Activated CD8-positive, alpha-beta T cell treated with anti-CD3 and anti-CD28 coated beads for 36 hours (primary cell): ENCODE measurements at regions not wholly inside any gene's neighbourhood (a gene's known extent, or its start where the extent isn't known, plus 50 kb on each side); places are given as distances from the start of the nearest gene placed in this dataset.

Experiments
- ATAC-seq: fragments of 200-7000 bp; cut with Tn5 transposase; one replicate; pipeline ENCODE4 v1.10.0; 2021; ENCODE audit warnings: mild to moderate bottlenecking, moderate library complexity
- CTCF ChIA-PET: fragments of 350-600 bp; sonication (Branson Sonifier 250); formaldehyde crosslinking; loops from one replicate; lab custom pipeline; 2021; ENCODE audit warnings: antibody characterized with exemption; lab: Charles Lee
- POLR2A ChIA-PET: fragments of 350-600 bp; sonication (Branson Sonifier 250); formaldehyde crosslinking; loops from one replicate; lab custom pipeline; 2021; ENCODE audit warnings: antibody characterized with exemption; lab: Charles Lee
- DNase-seq: peaks from one replicate; pipeline ENCODE4 v3.0.0-alpha.2; 2020
- H3K27ac Mint-ChIP-seq: one replicate; pipeline ENCODE4 v1.8.0; 2021; ENCODE audit warnings: mild to moderate bottlenecking, mixed read lengths
- H3K27me3 Mint-ChIP-seq: one replicate; pipeline ENCODE4 v1.8.0; 2021; ENCODE audit warnings: mixed read lengths
- H3K36me3 Mint-ChIP-seq: one replicate; pipeline ENCODE4 v1.8.0; 2021; ENCODE audit warnings: low read depth, mixed read lengths
- H3K4me1 Mint-ChIP-seq: one replicate; pipeline ENCODE4 v1.8.0; 2021; ENCODE audit warnings: low read depth, mixed read lengths
- H3K4me3 Mint-ChIP-seq: one replicate; pipeline ENCODE4 v1.8.0; 2021; ENCODE audit warnings: mild to moderate bottlenecking, moderate library complexity, mixed read lengths
- H3K9me3 Mint-ChIP-seq: one replicate; pipeline ENCODE4 v1.8.0; 2021; ENCODE audit warnings: mixed read lengths
- intact Hi-C: fragments of 100-400 bp; cut with micrococcal nuclease; formaldehyde crosslinking; loops from one replicate; pipeline ENCODE4 v1.10.0; 2022
- TF ChIP-seq, protein P1 (sequence below): fragments of 200-600 bp; IDR thresholded peaks from one replicate; pipeline ENCODE4 v1.8.0; 2022; ENCODE audit warnings: antibody characterized with exemption, mild to moderate bottlenecking

DNA sequence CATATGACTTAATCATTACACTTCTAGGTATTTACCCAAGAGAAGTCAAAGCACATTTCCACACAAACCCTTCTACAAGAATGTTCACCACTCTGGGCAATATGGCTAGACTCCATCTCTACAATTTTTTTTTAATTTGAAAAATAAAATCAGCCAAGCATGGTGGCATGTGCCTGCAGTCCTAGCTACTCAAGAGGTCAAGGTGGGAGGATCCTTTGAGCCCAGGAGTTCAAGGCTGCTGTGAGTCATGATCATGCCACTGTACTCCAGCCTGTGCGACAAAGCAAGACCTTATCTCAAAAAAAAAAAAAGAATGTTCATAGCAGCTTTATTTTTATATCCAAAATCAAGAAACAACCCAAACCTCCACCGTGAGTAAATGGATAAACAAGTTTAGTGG, 70.3 kb upstream of the MBNL3 start:
- Mint-ChIP-seq H3K4me1 (no peaks in the 10 kb centered on the region), H3K27ac (no peak overlapping the region), H3K36me3 (no peaks in the 10 kb centered on the region), H3K9me3 (no peaks in the 10 kb centered on the region), H3K4me3 (no peak overlapping the region), H3K27me3 (peaks cover 4% of the 10 kb centered on the region)
- no peak for DNase-seq
- ChIA-PET POLR2A (no interaction called here), CTCF (no interaction called here)
- intact Hi-C loops = no loop called here
- TF ChIP-seq, protein P1, sequence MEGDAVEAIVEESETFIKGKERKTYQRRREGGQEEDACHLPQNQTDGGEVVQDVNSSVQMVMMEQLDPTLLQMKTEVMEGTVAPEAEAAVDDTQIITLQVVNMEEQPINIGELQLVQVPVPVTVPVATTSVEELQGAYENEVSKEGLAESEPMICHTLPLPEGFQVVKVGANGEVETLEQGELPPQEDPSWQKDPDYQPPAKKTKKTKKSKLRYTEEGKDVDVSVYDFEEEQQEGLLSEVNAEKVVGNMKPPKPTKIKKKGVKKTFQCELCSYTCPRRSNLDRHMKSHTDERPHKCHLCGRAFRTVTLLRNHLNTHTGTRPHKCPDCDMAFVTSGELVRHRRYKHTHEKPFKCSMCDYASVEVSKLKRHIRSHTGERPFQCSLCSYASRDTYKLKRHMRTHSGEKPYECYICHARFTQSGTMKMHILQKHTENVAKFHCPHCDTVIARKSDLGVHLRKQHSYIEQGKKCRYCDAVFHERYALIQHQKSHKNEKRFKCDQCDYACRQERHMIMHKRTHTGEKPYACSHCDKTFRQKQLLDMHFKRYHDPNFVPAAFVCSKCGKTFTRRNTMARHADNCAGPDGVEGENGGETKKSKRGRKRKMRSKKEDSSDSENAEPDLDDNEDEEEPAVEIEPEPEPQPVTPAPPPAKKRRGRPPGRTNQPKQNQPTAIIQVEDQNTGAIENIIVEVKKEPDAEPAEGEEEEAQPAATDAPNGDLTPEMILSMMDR = no peak
- no peak for ATAC-seq

DNA sequence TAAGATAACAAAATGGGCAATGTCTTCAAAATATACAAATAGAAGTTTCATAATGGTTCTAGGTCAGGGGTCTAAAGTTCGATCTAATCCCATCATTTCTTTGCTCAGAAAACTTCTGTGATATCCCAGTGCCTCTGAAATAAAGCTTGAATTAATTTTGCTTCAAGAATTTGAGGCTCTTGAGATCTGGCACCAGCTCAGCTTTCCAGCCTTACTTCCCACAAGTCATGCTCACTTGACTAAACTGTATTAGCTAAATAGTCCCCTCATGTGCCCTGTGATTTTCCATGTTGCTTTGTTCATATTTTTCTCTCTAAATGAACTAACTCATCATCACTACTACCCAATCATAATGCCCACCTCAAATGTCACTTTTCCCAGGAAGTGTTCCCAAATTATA, 50.8 kb upstream of the MBNL3 start:
- H3K9me3 Mint-ChIP-seq = no peaks in the 10 kb centered on the region
- H3K27ac Mint-ChIP-seq = no peak overlapping the region
- no peaks in the 10 kb centered on the region for H3K4me1 Mint-ChIP-seq
- no peaks in the 10 kb centered on the region for H3K36me3 Mint-ChIP-seq
- no peak overlapping the region for H3K4me3 Mint-ChIP-seq
- no peaks in the 10 kb centered on the region for H3K27me3 Mint-ChIP-seq
- DNase-seq (no peak), ATAC-seq (no peak)
- CTCF ChIA-PET = interaction anchor here (1.3 kb wide), 1 partner anchor 9 kb away, joined by 3 read pairs; no protein-coding TSS in a partner anchor
- TF ChIP-seq, protein P1 = no peak
- POLR2A ChIA-PET = no interaction called here
- intact Hi-C loops = no loop called here
